Mesenchymal stem cell (in vitro differentiated cells and primary cell): ENCODE measurements at regions not wholly inside any gene's neighbourhood (a gene's known extent, or its start where the extent isn't known, plus 50 kb on each side); places are given as distances from the start of the nearest gene placed in this dataset.

Source experiments
- DNase-seq: peaks from one replicate; pipeline ENCODE4 v3.0.0-alpha.2; 2013
- H2AFZ ChIP-seq: one replicate; pipeline ENCODE4 v1.6.1; 2013; ENCODE audit warnings: low read depth, mild to moderate bottlenecking, control low read depth, inconsistent platforms, low read length, moderate library complexity
- H2AK5ac ChIP-seq: 2 replicates; pipeline ENCODE4 v1.6.1; 2013; ENCODE audit warnings: low read length, moderate library complexity, mild to moderate bottlenecking, inconsistent platforms; ENCODE audit not compliant: severe bottlenecking
- H2BK120ac ChIP-seq: one replicate; pipeline ENCODE4 v1.6.1; 2013; ENCODE audit warnings: low read depth, mild to moderate bottlenecking, inconsistent platforms, low read length, moderate library complexity
- H2BK12ac ChIP-seq, 2 experiments: one replicate each; pipeline ENCODE4 v1.6.1; 2013; ENCODE audit warnings: inconsistent platforms in 2 of 2, low read length in 2 of 2, mild to moderate bottlenecking in 2 of 2, moderate library complexity in 2 of 2, control low read depth in 1 of 2
- H2BK15ac ChIP-seq: one replicate; pipeline ENCODE4 v1.6.1; 2013; ENCODE audit warnings: mild to moderate bottlenecking, low read depth, inconsistent platforms; ENCODE audit not compliant: poor library complexity, severe bottlenecking
- H2BK5ac ChIP-seq: 2 replicates; pipeline ENCODE4 v1.6.1; 2013; ENCODE audit warnings: low read depth, mild to moderate bottlenecking, low read length, control low read depth, inconsistent platforms; ENCODE audit not compliant: poor library complexity, severe bottlenecking
- H3K14ac ChIP-seq, 2 experiments: one replicate each; pipeline ENCODE4 v1.6.1; 2013; ENCODE audit warnings: inconsistent platforms in 2 of 2, low read length in 2 of 2, control low read depth in 1 of 2, mild to moderate bottlenecking in 1 of 2, moderate library complexity in 1 of 2
- H3K18ac ChIP-seq, 2 experiments: one replicate each; pipeline ENCODE4 v1.6.1; 2013; ENCODE audit warnings: inconsistent platforms in 2 of 2, low read length in 2 of 2, control low read depth in 1 of 2, low read depth in 1 of 2, mild to moderate bottlenecking in 1 of 2
- H3K23ac ChIP-seq, 2 experiments: one replicate each; pipeline ENCODE4 v1.6.1; 2013; ENCODE audit warnings: inconsistent platforms in 2 of 2, low read length in 2 of 2, mild to moderate bottlenecking in 2 of 2, moderate library complexity in 2 of 2, control low read depth in 1 of 2
- H3K27ac ChIP-seq: 2 replicates; pipeline ENCODE4 v1.5.1; 2013; ENCODE audit warnings: mild to moderate bottlenecking, moderate library complexity, low read length, control low read depth, inconsistent platforms; ENCODE audit not compliant: poor library complexity, severe bottlenecking
- H3K27me3 ChIP-seq, 2 experiments: 2 replicates each; pipeline versions ENCODE4 v1.6.1 to v1.7.0; 2013; ENCODE audit warnings: low read length in 2 of 2, mild to moderate bottlenecking in 2 of 2, moderate library complexity in 2 of 2, control low read depth in 1 of 2, inconsistent platforms in 1 of 2; ENCODE audit not compliant: control insufficient read depth in 1 of 2, insufficient read depth in 1 of 2
- H3K36me3 ChIP-seq, 2 experiments: 2 replicates each; pipeline versions ENCODE4 v1.6.1 to v1.7.0; 2013; ENCODE audit warnings: low read length in 2 of 2, control low read depth in 1 of 2, inconsistent platforms in 1 of 2, low read depth in 1 of 2, mild to moderate bottlenecking in 1 of 2; ENCODE audit not compliant: insufficient read depth in 2 of 2, control insufficient read depth in 1 of 2
- H3K4ac ChIP-seq, 2 experiments: one replicate each; pipeline ENCODE4 v1.6.1; 2013; ENCODE audit warnings: inconsistent platforms in 2 of 2, low read length in 2 of 2, mild to moderate bottlenecking in 2 of 2, moderate library complexity in 2 of 2, control low read depth in 1 of 2, low read depth in 1 of 2
- H3K4me1 ChIP-seq: 2 replicates; pipeline ENCODE4 v1.6.1; 2013; ENCODE audit warnings: low read depth, low read length, control low read depth; ENCODE audit not compliant: control insufficient read depth, insufficient read depth
- H3K4me2 ChIP-seq: 2 replicates; pipeline ENCODE4 v1.6.1; 2013; ENCODE audit warnings: low read length, mild to moderate bottlenecking, inconsistent platforms; ENCODE audit not compliant: poor library complexity, severe bottlenecking
- H3K4me3 ChIP-seq, 2 experiments: 2 replicates each; pipeline versions ENCODE4 v1.5.1 to v1.7.0; 2013; ENCODE audit warnings: low read length in 2 of 2, mild to moderate bottlenecking in 2 of 2, control low read depth in 1 of 2, low read depth in 1 of 2; ENCODE audit not compliant: insufficient read depth in 1 of 2
- H3K79me1 ChIP-seq: replicated peaks from 2 replicates; pipeline ENCODE4 v1.6.1; 2013; ENCODE audit warnings: mild to moderate bottlenecking, control low read depth, low read length, inconsistent platforms; ENCODE audit not compliant: poor library complexity, severe bottlenecking
- H3K9ac ChIP-seq: 2 replicates; pipeline ENCODE4 v1.7.0; 2013; ENCODE audit warnings: mild to moderate bottlenecking, low read length, moderate library complexity
- H3K9me3 ChIP-seq: 2 replicates; pipeline ENCODE4 v1.7.0; 2013; ENCODE audit warnings: mild to moderate bottlenecking, low read length; ENCODE audit not compliant: control insufficient read depth
- H4K8ac ChIP-seq: one replicate; pipeline ENCODE4 v1.6.1; 2013; ENCODE audit warnings: inconsistent platforms, mild to moderate bottlenecking, low read length, moderate library complexity
- H4K91ac ChIP-seq: one replicate; pipeline ENCODE4 v1.6.1; 2013; ENCODE audit warnings: mild to moderate bottlenecking, low read length, inconsistent platforms
- WGBS: methylation state at CpG from one replicate; pipeline ENCODE4 v1.1.7; 2013; ENCODE audit warnings: mixed read lengths; 5-methylcytosine and 5-hydroxymethylcytosine counted together

- H3K4me1 ChIP-seq, result peaks cover 7% of the 10 kb centered on the region
- H3K4ac ChIP-seq, result peak overlapping the region in 1 of 2 experiments; percentile 29
- H3K18ac ChIP-seq, result peak overlapping the region; percentile 71 to 82
- H3K14ac ChIP-seq, result no peak overlapping the region
- no peaks in the 10 kb centered on the region for H3K36me3 ChIP-seq
- no peaks in the 10 kb centered on the region for H3K9me3 ChIP-seq
- H3K27ac ChIP-seq, result no peak overlapping the region
- H2BK12ac ChIP-seq, result peak overlapping the region in 1 of 2 experiments; percentile 60
- H2AFZ ChIP-seq, result no peak overlapping the region
- peak; percentile 75 for DNase-seq
- H3K9ac ChIP-seq, result peak overlapping the region; percentile 83
- peak overlapping the region in 1 of 2 experiments; percentile 10 for H3K4me3 ChIP-seq
- H2BK5ac ChIP-seq, result no peak overlapping the region
- H4K91ac ChIP-seq, result peak overlapping the region; percentile 21
- H3K79me1 ChIP-seq, result no peaks in the 10 kb centered on the region
- H3K23ac ChIP-seq, result no peak overlapping the region
- no peak overlapping the region for H3K4me2 ChIP-seq
- H4K8ac ChIP-seq, result peak overlapping the region; percentile 72
- H2BK120ac ChIP-seq, result peak overlapping the region; percentile 0
- no peak overlapping the region for H2BK15ac ChIP-seq
- WGBS, result 61% methylated on average over 7 of the region's 8 CpGs
- H2AK5ac ChIP-seq, result peak overlapping the region; percentile 27
- H3K27me3 ChIP-seq, result no peaks in the 10 kb centered on the region
Measured at GRCh38 chr4:128558896-128559679, 250.4 kb upstream of the JADE1 start.

DNA sequence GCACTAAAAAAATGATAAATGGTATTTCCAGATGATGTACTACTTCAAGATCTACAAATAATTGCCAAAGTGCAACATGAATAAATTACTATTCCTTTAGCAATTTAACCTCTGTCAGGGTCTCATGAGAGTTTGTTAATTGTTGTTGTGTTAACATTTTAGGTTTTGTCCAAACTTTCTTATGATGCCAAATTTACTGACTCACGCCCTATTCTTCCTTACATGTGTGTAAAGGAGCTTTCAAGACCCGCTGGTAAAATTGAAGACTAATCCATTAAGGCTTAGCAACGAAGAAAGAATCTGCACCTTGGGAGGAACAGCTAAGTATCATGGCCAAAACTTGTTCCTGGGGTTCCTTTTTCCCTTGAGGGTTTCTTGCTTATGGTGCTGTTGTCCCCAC lies 252.7 kb upstream of the JADE1 start:
- no peak overlapping the region for H4K91ac ChIP-seq
- H3K14ac ChIP-seq, result no peak overlapping the region
- H2BK12ac ChIP-seq, result no peak overlapping the region
- 94% methylated on average over 3 of the region's 3 CpGs for WGBS
- H2BK120ac ChIP-seq, result no peak overlapping the region
- H3K18ac ChIP-seq, result no peak overlapping the region
- no peak overlapping the region for H3K4me2 ChIP-seq
- peaks cover 10% of the 10 kb centered on the region for H3K4me1 ChIP-seq
- no peak overlapping the region for H2AFZ ChIP-seq
- no peak overlapping the region for H3K23ac ChIP-seq
- H4K8ac ChIP-seq, result no peak overlapping the region
- no peaks in the 10 kb centered on the region for H3K27me3 ChIP-seq
- H2AK5ac ChIP-seq, result peak overlapping the region; percentile 87
- H2BK15ac ChIP-seq, result no peak overlapping the region
- H3K9ac ChIP-seq, result no peak overlapping the region
- no peak overlapping the region for H3K4ac ChIP-seq
- H3K79me1 ChIP-seq, result no peaks in the 10 kb centered on the region
- H3K4me3 ChIP-seq, result no peak overlapping the region
- H3K9me3 ChIP-seq, result no peaks in the 10 kb centered on the region
- H2BK5ac ChIP-seq, result no peak overlapping the region
- DNase-seq, result no peak
- H3K27ac ChIP-seq, result no peak overlapping the region
- no peaks in the 10 kb centered on the region for H3K36me3 ChIP-seq

DNA sequence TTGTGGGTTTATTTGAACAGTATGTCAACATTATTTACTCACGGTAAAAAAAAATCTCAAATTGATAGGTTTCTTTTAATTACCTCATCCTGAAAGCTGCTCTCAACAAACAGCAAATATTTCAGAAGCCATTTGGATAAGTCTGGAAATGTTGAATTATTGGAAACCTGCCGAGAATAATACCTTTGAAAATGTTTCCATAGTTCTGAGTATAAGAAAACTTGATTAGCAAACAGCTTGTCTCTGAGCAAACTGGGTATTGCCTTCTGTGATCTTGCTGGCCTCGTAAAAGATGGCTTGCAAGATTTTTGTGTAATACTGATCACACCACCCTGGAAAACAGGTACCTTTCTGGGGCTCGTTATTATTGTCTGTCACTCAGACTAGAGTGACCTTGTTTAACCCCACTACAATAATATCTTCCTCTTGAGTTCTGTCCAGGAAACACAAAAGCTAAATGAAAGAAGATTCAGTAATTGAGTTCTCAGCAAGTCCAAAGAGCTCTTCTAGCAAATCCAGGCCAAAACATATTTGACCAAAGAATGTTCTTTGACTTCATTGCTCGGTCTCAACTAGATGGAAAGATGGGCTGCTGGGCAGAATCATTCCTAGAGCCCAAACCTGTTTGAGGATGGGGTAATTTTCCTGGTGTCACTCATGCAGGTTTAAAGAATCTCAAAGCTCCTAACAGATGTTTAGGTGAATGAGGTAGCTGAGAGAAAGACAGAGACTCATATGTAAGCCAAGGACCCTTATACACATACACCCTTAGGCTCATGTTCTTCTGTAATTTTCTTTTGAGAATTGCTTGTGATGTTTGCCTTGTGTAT lies 255.6 kb upstream of the JADE1 start:
- Histone ChIP-seq H3K27ac (peak overlapping the region; percentile 100), H3K9ac (peak overlapping the region; percentile 94), H3K23ac (no peak overlapping the region), H3K36me3 (no peaks in the 10 kb centered on the region), H3K4me2 (no peak overlapping the region), H3K4me1 (peaks cover 10% of the 10 kb centered on the region), H3K79me1 (no peaks in the 10 kb centered on the region), H3K4ac (peak overlapping the region in 1 of 2 experiments; percentile 71), H2BK15ac (no peak overlapping the region), H4K91ac (peak overlapping the region; percentile 34), H4K8ac (no peak overlapping the region), H2BK120ac (peak overlapping the region; percentile 76), H2BK12ac (peak overlapping the region; percentile 38 to 49), H3K9me3 (no peaks in the 10 kb centered on the region), H3K18ac (peak overlapping the region in 1 of 2 experiments; percentile 64), H2AK5ac (peak overlapping the region; percentile 71), H3K27me3 (no peaks in the 10 kb centered on the region), H3K14ac (no peak overlapping the region), H2BK5ac (peak overlapping the region; percentile 71), H2AFZ (no peak overlapping the region), H3K4me3 (peak overlapping the region in 1 of 2 experiments; percentile 80)
- DNase-seq, result no peak
- 56% methylated on average over 4 of the region's 5 CpGs for WGBS

GRCh38 chr4:128552586-128552907 lies 257.0 kb upstream of the JADE1 start:
- no peak overlapping the region for H3K14ac ChIP-seq
- peak overlapping the region; percentile 57 for H2BK120ac ChIP-seq
- H3K9me3 ChIP-seq, result no peaks in the 10 kb centered on the region
- H4K8ac ChIP-seq, result peak overlapping the region; percentile 67
- no peak overlapping the region for H4K91ac ChIP-seq
- H3K4me3 ChIP-seq, result peak overlapping the region in 1 of 2 experiments; percentile 80
- no peak overlapping the region for H2BK12ac ChIP-seq
- H3K27me3 ChIP-seq, result no peaks in the 10 kb centered on the region
- H3K27ac ChIP-seq, result peak overlapping the region; percentile 100
- no peaks in the 10 kb centered on the region for H3K79me1 ChIP-seq
- no peak overlapping the region for H3K23ac ChIP-seq
- peak overlapping the region; percentile 10 for H3K4me2 ChIP-seq
- H2AK5ac ChIP-seq, result peak overlapping the region; percentile 88
- H2AFZ ChIP-seq, result no peak overlapping the region
- 81% methylated on average over 4 of the region's 4 CpGs for WGBS
- peak overlapping the region; percentile 94 for H3K9ac ChIP-seq
- H3K4ac ChIP-seq, result peak overlapping the region in 1 of 2 experiments; percentile 87
- H2BK5ac ChIP-seq, result peak overlapping the region; percentile 91
- H2BK15ac ChIP-seq, result no peak overlapping the region
- H3K18ac ChIP-seq, result peak overlapping the region in 1 of 2 experiments; percentile 72
- H3K36me3 ChIP-seq, result no peaks in the 10 kb centered on the region
- H3K4me1 ChIP-seq, result peaks cover 10% of the 10 kb centered on the region
- DNase-seq, result no peak
